ENCODE measurements at regions not wholly inside any gene's neighbourhood (a gene's known extent, or its start where the extent isn't known, plus 50 kb on each side); places are given as distances from the start of the nearest gene placed in this dataset.
A peak's percentile ranks its signal among the peaks of the same experiment; 100 is the strongest.

GRCh38 chr3:963255-963654, 129.6 kb upstream of the CNTN6 start:
- DNase-seq = no peak

- no peak for DNase-seq
These were observed 129.1 kb upstream of the CNTN6 start for GRCh38 chr3:963755-964154.

GRCh38 chr3:965826-966225, 127.0 kb upstream of the CNTN6 start:
- no peak for DNase-seq

GRCh38 chr3:966341-966740, 126.5 kb upstream of the CNTN6 start:
- DNase-seq = no peak

GRCh38 chr3:973340-973739, 119.5 kb upstream of the CNTN6 start:
- no peak for DNase-seq

GRCh38 chr3:976006-976405, 116.8 kb upstream of the CNTN6 start:
- no peak for DNase-seq

- no peak for DNase-seq
These were observed 111.7 kb upstream of the CNTN6 start for GRCh38 chr3:981156-981555.

- DNase-seq = peak; percentile 16
These were observed 104.0 kb upstream of the CNTN6 start for GRCh38 chr3:988785-989184.

- no peak for DNase-seq
These were observed 100.0 kb upstream of the CNTN6 start for GRCh38 chr3:992871-993270.

GRCh38 chr3:1002010-1002409, 90.8 kb upstream of the CNTN6 start:
- no peak for DNase-seq

- DNase-seq = no peak
These were observed 85.0 kb upstream of the CNTN6 start for GRCh38 chr3:1007866-1008265.

- DNase-seq = no peak
These were observed 82.6 kb upstream of the CNTN6 start for GRCh38 chr3:1010228-1010627.

GRCh38 chr3:1015826-1016225, 77.0 kb upstream of the CNTN6 start:
- no peak for DNase-seq

- no peak for DNase-seq
These were observed 75.0 kb upstream of the CNTN6 start for GRCh38 chr3:1017870-1018269.

- no peak for DNase-seq
These were observed 73.7 kb upstream of the CNTN6 start for GRCh38 chr3:1019157-1019556.

GRCh38 chr3:1026395-1026794, 66.4 kb upstream of the CNTN6 start:
- no peak for DNase-seq

- no peak for DNase-seq
These were observed 56.5 kb upstream of the CNTN6 start for GRCh38 chr3:1036207-1036826.

- no peak for DNase-seq
These were observed 55.2 kb upstream of the CNTN6 start for GRCh38 chr3:1037631-1038030.

Measured in hematopoietic multipotent progenitor cell treated with erythropoietin and hydrocortisone succinate and interleukin-3 and kit ligand, for 8 days (in vitro differentiated cells).